NCI-H2029 treated with DMSO at 0.1 percent for 48 hours (cell line): ENCODE measurements at regions not wholly inside any gene's neighbourhood (a gene's known extent, or its start where the extent isn't known, plus 50 kb on each side); places are given as distances from the start of the nearest gene placed in this dataset.

ENCODE experiments used
- DNase-seq: peaks from one replicate; lab custom pipeline; 2025; lab: John Stamatoyannopoulos, UW

- no peak for DNase-seq
Observed at GRCh38 chr2:198411936-198412335, 607.5 kb downstream of the PLCL1 start.

DNA sequence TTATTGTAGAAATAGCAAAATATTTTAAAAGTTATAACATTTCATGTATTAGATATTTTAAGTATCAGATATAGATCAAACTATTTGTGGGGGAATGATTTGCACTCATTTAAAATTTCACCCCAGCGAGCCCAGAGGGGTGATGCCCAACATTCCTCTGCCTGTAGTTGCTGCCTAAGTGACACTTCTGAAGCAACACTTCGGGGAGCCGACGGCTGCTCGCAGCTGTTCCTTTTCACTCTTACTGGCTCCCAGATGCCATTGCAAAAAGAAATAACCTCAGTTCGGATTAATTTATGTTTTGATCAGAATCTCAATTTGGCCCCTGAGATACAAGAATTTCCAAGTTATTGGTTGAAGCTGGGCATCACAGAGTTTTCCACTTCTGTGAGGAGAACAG lies 603.8 kb downstream of the PLCL1 start:
- DNase-seq: no peak

- DNase-seq: no peak
Observed at GRCh38 chr2:198405311-198405710, 600.9 kb downstream of the PLCL1 start.

DNA sequence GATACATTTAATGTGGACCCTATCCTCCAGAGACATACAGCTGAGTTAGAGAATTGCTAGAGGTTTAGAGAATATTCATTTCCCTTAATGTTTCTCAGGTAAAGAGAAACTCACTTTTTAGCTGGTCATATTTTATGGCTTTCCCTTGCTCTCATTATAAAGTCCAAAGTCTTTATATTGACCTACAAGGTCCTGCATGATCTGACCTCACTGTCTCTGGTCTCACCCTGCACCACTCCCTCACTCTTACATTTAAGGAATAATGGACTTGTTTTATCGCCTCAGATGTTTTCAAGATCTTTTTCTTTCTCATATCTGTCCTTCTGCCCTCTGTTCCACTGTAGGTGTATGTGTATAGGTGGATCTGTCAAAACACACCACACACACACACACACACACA lies 597.3 kb downstream of the PLCL1 start:
- no peak for DNase-seq

- no peak for DNase-seq
Observed at GRCh38 chr2:198400999-198401398, 596.6 kb downstream of the PLCL1 start.

DNA sequence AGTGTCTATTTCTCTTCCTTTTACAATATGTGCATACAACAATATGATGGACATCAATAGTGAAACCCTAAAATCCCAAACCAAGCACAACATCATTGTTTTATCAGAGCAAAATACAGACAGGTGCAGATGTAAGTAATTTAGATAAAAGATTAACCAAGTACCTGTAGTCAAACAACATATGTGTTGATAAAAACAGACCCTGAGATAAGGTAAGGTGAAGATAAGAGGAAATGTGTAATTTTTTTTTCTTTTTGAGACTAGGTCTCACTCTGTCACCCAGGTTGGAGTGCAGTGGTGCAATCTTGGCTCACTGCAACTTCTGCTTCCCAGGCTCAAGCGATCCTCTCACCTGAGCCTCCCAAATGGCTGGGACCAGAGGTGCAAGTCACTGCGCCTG lies 589.8 kb downstream of the PLCL1 start:
- DNase-seq: no peak

DNA sequence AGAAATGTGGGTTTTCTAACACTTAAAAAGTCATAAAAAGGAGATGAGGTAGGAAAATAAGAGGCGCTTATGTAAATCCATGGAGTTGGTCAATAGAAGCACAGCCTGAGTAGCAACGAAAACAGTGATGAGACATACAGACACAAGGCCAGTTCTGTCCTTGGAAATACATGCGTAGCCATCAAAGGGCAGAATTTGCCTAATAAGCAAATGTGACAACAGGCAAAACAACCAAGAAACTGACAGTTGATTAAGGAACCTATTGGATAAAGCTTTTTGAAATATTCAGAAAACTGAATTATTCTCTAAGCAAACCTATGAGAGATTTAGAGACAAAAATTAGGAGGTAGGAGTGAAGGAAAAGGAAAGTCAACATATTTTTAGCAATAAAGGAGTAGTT lies 586.3 kb downstream of the PLCL1 start:
- no peak for DNase-seq

- DNase-seq: no peak
Observed at GRCh38 chr2:198387677-198388076, 583.3 kb downstream of the PLCL1 start.

DNA sequence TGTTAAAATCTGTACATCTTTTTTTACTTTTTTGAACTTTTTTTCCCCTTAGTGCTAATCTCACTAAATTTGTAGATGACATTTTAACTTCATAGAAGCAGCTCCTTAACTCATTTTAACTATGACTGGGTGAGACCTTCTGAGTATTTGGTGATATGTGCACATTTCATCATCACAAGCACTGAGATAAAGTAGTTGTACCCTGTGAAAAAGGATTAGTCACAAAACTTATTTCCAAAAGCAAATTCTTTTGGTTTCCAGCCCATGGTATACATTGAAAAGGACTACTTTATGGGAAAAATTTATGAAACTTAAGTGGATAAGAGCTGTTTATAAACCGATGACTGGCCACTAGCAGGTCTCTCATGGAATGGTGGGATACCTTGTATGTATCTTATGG lies 581.5 kb downstream of the PLCL1 start:
- no peak for DNase-seq

- DNase-seq: no peak
Observed at GRCh38 chr2:198385326-198385725, 580.9 kb downstream of the PLCL1 start.

DNA sequence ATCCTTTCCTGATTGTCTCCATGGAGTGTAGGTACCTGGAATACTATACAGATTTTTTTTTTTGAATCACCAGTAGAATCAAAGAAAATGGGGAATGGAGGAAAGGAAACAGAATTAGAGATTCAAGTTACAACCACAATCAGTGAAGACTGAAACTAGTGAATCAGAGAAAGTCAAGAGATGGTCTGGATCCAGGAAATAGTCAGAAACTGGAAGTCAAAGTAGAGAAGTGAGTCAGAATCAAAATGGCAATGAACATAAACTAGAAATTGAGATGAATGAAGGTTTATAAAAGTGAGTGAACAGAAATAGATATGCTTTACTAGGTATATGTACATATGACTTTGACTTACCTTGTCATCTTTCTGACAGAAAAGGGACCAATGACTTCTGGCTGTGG lies 579.0 kb downstream of the PLCL1 start:
- DNase-seq: no peak

- no peak for DNase-seq
Observed at GRCh38 chr2:198382811-198383210, 578.4 kb downstream of the PLCL1 start.

- DNase-seq: no peak
Observed at GRCh38 chr2:198376677-198377076, 572.3 kb downstream of the PLCL1 start.

DNA sequence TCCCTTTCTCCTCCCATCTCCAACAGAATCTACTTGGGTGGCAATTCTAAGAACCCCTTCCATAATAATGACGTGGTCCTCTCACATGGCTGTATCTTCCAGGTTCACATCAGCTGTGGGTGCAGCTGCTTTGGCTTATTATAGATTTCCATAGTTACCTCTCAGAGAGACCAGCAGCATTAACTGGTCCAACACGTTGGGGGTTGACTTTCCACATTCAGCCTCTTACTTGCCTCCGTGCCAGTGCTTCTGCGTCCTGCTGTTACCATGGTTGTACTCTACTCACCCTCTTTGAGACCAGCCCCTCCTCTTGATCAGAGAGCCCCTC lies 570.7 kb downstream of the PLCL1 start:
- DNase-seq: no peak

DNA sequence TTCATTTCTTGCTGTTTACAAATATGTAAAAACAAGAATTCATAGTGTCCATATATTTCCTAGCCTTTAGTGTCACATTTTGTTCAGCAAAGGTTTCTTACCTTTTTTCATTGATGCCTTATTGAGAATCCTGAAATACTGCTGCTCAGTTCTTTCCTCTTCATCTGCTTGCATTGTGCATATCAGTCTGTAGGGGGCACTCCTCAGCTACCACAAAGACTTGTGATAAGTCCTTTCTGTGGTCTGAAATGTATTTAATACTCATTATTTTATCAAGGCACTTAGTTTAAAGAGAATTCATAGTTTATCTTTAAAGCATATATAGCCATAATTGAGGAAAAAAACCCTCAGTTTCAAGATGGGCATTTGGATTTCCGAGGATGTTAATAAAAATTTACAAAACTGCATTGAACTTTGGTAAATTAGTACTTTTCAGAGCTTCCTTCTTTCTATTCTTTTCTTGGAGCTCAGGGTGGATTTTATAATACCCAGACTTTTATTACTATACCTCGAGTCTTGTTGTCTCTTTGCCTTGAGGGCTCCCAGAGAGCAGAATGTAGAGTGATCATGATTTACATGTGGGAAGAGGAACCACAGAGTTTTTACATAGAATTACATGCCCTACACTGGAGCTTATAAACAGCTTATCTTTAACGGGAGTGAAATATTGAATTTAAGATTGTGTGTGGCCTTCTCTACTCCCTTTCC lies 570.1 kb downstream of the PLCL1 start:
- no peak for DNase-seq

DNA sequence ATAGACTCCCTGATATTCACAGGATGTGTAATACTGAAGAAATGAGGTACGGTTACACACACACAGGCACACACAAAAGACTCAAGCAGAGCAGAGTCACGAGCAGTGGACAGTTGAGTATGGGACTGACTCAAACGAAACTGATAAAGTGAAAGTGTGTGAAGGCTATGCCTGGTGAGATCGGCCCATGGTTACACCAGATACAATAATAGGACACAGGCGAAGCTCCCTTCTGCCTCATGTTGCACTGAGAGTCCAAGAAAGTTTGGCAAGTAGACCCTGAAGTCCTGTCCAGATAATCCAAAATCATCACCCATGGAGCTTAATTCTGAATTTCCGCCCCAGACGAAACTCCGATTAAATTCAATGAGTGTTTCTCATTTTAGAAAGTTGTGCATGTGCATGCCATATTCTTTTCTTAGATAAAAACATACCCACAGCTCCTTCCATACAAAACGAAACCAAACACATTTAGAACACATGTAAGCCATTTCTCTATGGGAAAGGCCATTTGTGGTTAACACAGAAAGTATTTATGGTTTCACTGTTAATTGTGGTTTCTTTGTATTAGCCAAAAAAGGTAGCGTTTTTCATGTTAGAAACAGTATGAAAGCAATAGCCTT lies 567.6 kb downstream of the PLCL1 start:
- no peak for DNase-seq

- no peak for DNase-seq
Observed at GRCh38 chr2:198371329-198371728, 566.9 kb downstream of the PLCL1 start.

- no peak for DNase-seq
Observed at GRCh38 chr2:198368089-198368488, 563.7 kb downstream of the PLCL1 start.

- no peak for DNase-seq
Observed at GRCh38 chr2:198362740-198363139, 558.3 kb downstream of the PLCL1 start.

GRCh38 chr2:198359308-198359707 lies 554.9 kb downstream of the PLCL1 start:
- no peak for DNase-seq

DNA sequence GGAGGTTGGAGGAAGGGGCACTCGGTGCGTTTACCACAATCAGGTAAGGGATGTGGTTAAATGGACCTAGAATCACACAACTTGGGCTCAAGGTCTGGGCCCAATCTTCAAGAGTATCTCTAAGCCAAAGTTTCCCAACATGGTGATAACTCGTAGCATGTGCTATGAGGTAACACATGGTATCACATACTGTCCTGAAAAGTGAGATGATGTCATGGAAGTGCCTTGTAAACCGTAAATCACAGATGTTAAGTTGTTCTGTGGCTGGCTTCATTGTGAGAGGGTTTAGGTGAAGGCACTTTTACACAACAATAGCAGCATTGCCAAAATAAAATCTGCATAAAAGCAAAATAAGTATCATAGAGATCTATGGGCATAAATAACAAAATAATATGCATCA lies 551.8 kb downstream of the PLCL1 start:
- no peak for DNase-seq

DNA sequence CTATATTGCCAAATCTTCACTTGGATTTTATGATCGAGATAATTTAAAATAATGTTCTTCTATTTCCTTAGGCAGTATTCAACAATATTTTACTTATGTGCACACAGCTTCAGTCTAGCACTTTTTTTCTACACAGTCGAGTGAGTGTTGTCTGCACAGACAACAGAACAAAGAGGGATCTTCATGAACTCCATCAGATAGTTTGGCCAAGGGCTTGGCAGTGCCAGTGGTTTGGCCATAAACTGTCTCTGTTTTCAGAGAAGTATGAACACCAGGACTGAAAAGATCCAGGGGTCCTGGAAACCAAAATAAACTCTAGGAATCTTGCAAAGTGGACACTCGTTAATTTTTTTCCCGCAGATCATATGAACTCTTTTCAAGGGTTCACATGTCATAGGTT lies 547.3 kb downstream of the PLCL1 start:
- DNase-seq: no peak

GRCh38 chr2:198347946-198348345 lies 543.6 kb downstream of the PLCL1 start:
- DNase-seq: no peak

DNA sequence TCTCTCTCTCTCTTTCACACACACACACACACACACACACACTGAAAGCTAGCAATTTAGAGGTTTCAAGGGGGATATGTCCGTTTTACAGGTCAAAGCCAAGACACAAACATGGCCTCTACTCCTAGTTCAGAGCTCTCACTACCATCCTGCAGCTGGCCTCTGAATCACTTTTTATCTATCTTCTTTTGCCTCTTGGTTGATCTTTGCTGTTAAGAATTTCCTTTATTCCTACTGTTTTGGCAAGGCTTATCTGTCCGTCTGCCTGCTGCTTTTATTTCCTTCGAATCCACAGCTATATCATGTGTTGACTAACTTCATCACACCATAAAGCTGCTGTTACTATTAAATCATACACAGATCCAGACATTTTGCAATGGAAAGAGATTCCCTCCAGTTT lies 543.0 kb downstream of the PLCL1 start:
- no peak for DNase-seq
